GM21825 (cell line): ENCODE measurements at regions not wholly inside any gene's neighbourhood (a gene's known extent, or its start where the extent isn't known, plus 50 kb on each side); places are given as distances from the start of the nearest gene placed in this dataset.
"Not testable (repeated sequence)": the region's sequence is repeated elsewhere in the genome, so short reads cannot be mapped to it uniquely, and the experiment has no call there.

Source experiments
- ATAC-seq: cut with Tn5 transposase; IDR thresholded peaks from one replicate; pipeline ENCODE4 v1.9.1; 2021; ENCODE audit warnings: mild to moderate bottlenecking, moderate library complexity; ENCODE audit not compliant: unreplicated experiment

GRCh38 chr12:97784904-97785303 lies 322.3 kb downstream of the RMST start:
- ATAC-seq, result no peak

GRCh38 chr12:97790281-97790680 lies 327.7 kb downstream of the RMST start:
- no peak for ATAC-seq

GRCh38 chr12:97797473-97797872 lies 334.9 kb downstream of the RMST start:
- no peak for ATAC-seq

- no peak for ATAC-seq
These were observed 338.0 kb downstream of the RMST start for GRCh38 chr12:97800561-97800960.

GRCh38 chr12:97801471-97802059 lies 339.0 kb downstream of the RMST start:
- ATAC-seq, result no peak

GRCh38 chr12:97805146-97805545 lies 342.5 kb downstream of the RMST start:
- ATAC-seq, result no peak

GRCh38 chr12:97813301-97813700 lies 350.7 kb downstream of the RMST start:
- ATAC-seq, result no peak

GRCh38 chr12:97821806-97822205 lies 359.2 kb downstream of the RMST start:
- ATAC-seq, result no peak

GRCh38 chr12:97835541-97835940 lies 372.9 kb downstream of the RMST start:
- ATAC-seq, result no peak

- no peak for ATAC-seq
These were observed 374.8 kb downstream of the RMST start for GRCh38 chr12:97837401-97837800.

- no peak for ATAC-seq
These were observed 385.4 kb downstream of the RMST start for GRCh38 chr12:97848051-97848450.

GRCh38 chr12:97854477-97854876 lies 391.9 kb downstream of the RMST start:
- ATAC-seq, result no peak

- no peak for ATAC-seq
These were observed 399.5 kb downstream of the RMST start for GRCh38 chr12:97862072-97862471.

GRCh38 chr12:97875064-97875463 lies 412.5 kb downstream of the RMST start:
- ATAC-seq, result no peak

GRCh38 chr12:97876780-97877179 lies 414.2 kb downstream of the RMST start:
- ATAC-seq, result no peak

- ATAC-seq, result no peak
These were observed 414.8 kb downstream of the RMST start for GRCh38 chr12:97877404-97877803.

- ATAC-seq, result no peak
These were observed 424.0 kb downstream of the RMST start for GRCh38 chr12:97886511-97887176.

GRCh38 chr12:97897881-97898280 lies 435.3 kb downstream of the RMST start:
- ATAC-seq, result not testable (repeated sequence)

- ATAC-seq, result no peak
These were observed 436.9 kb downstream of the RMST start for GRCh38 chr12:97899529-97899928.

- no peak for ATAC-seq
These were observed 437.4 kb downstream of the RMST start for GRCh38 chr12:97899956-97900355.

GRCh38 chr12:97903356-97903755 lies 440.8 kb downstream of the RMST start:
- ATAC-seq, result no peak

- no peak for ATAC-seq
These were observed 444.9 kb downstream of the RMST start for GRCh38 chr12:97907504-97907903.

- ATAC-seq, result no peak
These were observed 448.0 kb downstream of the RMST start for GRCh38 chr12:97910559-97910958.
